Thoracic aorta (tissue), 2 donors: ENCODE measurements at regions not wholly inside any gene's neighbourhood (a gene's known extent, or its start where the extent isn't known, plus 50 kb on each side); places are given as distances from the start of the nearest gene placed in this dataset.

Experiments used
- ATAC-seq: fragments of 150-250 bp; one replicate; pipeline ENCODE4 v1.8.0; 2017; ENCODE audit warnings: low read depth; ENCODE audit not compliant: insufficient number of reproducible peaks, low FRiP score
- DNase-seq: peaks from one replicate; pipeline ENCODE4 v3.0.0-alpha.2; 2020; ENCODE audit warnings: low spot score
- H3K27ac ChIP-seq, 2 donors: fragments of 200-600 bp; sonication (generic); 1 replicate in 1 of 2; 2 replicates in 1 of 2; pipeline ENCODE4 v1.5.1; 2016; ENCODE audit warnings: mild to moderate bottlenecking in 2 of 2, moderate library complexity in 2 of 2
- H3K27me3 ChIP-seq: fragments of 200-600 bp; sonication (generic); replicated peaks from 2 replicates; pipeline ENCODE4 v1.6.0; 2016; ENCODE audit warnings: mild to moderate bottlenecking; ENCODE audit not compliant: insufficient read depth
- H3K36me3 ChIP-seq: fragments of 200-600 bp; sonication (generic); one replicate; pipeline ENCODE4 v1.5.1; 2016
- H3K4me1 ChIP-seq, 2 donors: fragments of 200-600 bp; sonication (generic); 1 replicate in 1 of 2; 2 replicates in 1 of 2; pipeline versions ENCODE4 v1.5.1 to v1.6.0; 2016; ENCODE audit warnings: low read depth in 2 of 2, mild to moderate bottlenecking in 1 of 2; ENCODE audit not compliant: control insufficient read depth in 1 of 2
- H3K4me3 ChIP-seq: fragments of 200-600 bp; sonication (generic); 2 replicates; pipeline ENCODE4 v1.5.1; 2016; ENCODE audit warnings: mild to moderate bottlenecking
- H3K9me3 ChIP-seq: fragments of 200-600 bp; sonication (generic); 2 replicates; pipeline ENCODE4 v1.5.1; 2016
- CTCF ChIP-seq: fragments of 200-600 bp; sonication (generic); IDR thresholded peaks from one replicate; pipeline ENCODE4 v1.5.1; 2019; ENCODE audit warnings: antibody characterized with exemption

GRCh38 chr12:91278126-91278525 lies 95.5 kb upstream of the DCN start:
- Histone ChIP-seq H3K4me1 (peaks cover 13 to 40% of the 10 kb centered on the region in 2 donors), H3K4me3 (no peak overlapping the region), H3K27ac (no peak overlapping the region), H3K36me3 (no peaks in the 10 kb centered on the region), H3K9me3 (no peaks in the 10 kb centered on the region), H3K27me3 (no peaks in the 10 kb centered on the region)
- DNase-seq (no peak), ATAC-seq (no peak)
- no peak for TF ChIP-seq CTCF

DNA sequence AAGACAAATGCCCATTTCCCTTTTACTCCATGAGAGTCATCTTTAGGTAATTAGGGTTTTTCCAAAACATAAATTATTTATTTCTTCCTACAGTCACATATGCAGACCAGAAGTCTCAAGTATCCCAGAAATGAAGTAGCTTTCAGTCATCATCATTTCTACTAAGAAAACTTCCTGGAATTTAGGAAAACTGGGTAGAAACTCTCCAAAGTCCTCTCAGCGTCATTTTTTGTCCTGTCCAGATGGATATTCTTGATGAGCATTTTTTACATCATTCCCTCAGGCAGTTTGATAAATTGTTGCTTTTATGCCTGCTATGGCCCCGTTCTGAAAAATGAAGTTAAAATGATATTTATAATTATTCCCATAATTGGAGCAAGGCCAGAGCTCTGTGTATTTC lies 93.9 kb upstream of the DCN start:
- no peak for ATAC-seq
- Histone ChIP-seq H3K27ac (no peak overlapping the region), H3K27me3 (no peaks in the 10 kb centered on the region), H3K4me3 (no peak overlapping the region), H3K9me3 (no peaks in the 10 kb centered on the region), H3K36me3 (no peaks in the 10 kb centered on the region), H3K4me1 (peaks cover 16 to 56% of the 10 kb centered on the region in 2 donors)
- DNase-seq = no peak
- no peak for TF ChIP-seq CTCF

DNA sequence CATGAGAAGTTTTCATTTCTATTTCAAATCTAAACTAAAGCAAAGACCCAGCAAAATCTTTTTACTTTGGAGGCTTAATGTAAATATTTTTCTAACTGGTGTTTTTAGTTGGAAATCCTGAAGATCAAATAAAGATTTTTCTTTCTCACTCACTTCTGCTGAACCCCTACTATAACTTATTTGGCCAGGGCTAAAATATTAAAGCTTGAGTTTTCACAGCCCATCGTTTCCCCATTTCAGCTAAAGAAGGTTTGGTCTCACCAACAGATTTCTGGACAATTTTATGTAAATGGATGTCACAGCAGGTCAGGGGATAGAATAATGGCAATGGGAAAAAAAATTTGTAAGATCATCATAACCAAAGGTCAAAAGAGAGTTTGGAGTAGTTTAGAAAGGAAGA lies 92.7 kb upstream of the DCN start:
- no peak for DNase-seq
- Histone ChIP-seq H3K9me3 (no peaks in the 10 kb centered on the region), H3K27me3 (no peaks in the 10 kb centered on the region), H3K36me3 (no peaks in the 10 kb centered on the region), H3K4me1 (peaks cover 23 to 68% of the 10 kb centered on the region in 2 donors), H3K27ac (peak overlapping the region; percentile 58 to 74), H3K4me3 (peak overlapping the region; percentile 4)
- no peak for TF ChIP-seq CTCF
- no peak for ATAC-seq

DNA sequence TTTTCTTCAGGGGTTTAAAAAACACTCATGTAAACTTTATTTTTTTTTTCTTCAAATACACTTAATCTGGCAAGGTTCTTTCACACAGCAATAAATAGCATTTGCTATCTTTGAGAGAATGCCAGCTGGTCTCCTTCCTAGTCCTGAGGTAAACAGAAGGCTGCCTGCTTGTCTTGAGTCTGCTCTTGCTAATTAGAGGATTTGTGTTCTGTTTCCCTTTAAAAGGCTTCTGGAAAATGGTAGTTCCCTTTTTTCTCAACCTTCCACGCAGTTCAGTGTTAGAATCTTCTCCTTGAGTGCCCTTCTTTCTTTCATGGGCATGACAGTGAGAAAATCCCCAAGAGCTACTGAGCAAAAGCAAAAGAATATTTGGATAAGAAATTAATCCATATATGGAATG lies 92.3 kb upstream of the DCN start:
- ATAC-seq (no peak), DNase-seq (no peak)
- peak overlapping the region; percentile 4 for H3K4me3 ChIP-seq
- peak overlapping the region; percentile 58 to 74 for H3K27ac ChIP-seq
- H3K36me3 ChIP-seq = no peaks in the 10 kb centered on the region
- H3K27me3 ChIP-seq = no peaks in the 10 kb centered on the region
- H3K9me3 ChIP-seq = no peaks in the 10 kb centered on the region
- H3K4me1 ChIP-seq = peaks cover 23 to 68% of the 10 kb centered on the region in 2 donors
- no peak for TF ChIP-seq CTCF

GRCh38 chr12:91273560-91273959 lies 90.9 kb upstream of the DCN start:
- H3K9me3 ChIP-seq = no peaks in the 10 kb centered on the region
- ATAC-seq (peak; percentile 79), DNase-seq (no peak)
- no peak for TF ChIP-seq CTCF
- H3K27ac ChIP-seq = peak overlapping the region; percentile 57 to 74
- H3K36me3 ChIP-seq = no peaks in the 10 kb centered on the region
- H3K27me3 ChIP-seq = no peaks in the 10 kb centered on the region
- peaks cover 23 to 68% of the 10 kb centered on the region in 2 donors for H3K4me1 ChIP-seq
- peak overlapping the region; percentile 22 for H3K4me3 ChIP-seq
